ENCODE measurements at regions not wholly inside any gene's neighbourhood (a gene's known extent, or its start where the extent isn't known, plus 50 kb on each side); places are given as distances from the start of the nearest gene placed in this dataset.
"Not testable (repeated sequence)": the region's sequence is repeated elsewhere in the genome, so short reads cannot be mapped to it uniquely, and the experiment has no call there.

DNA sequence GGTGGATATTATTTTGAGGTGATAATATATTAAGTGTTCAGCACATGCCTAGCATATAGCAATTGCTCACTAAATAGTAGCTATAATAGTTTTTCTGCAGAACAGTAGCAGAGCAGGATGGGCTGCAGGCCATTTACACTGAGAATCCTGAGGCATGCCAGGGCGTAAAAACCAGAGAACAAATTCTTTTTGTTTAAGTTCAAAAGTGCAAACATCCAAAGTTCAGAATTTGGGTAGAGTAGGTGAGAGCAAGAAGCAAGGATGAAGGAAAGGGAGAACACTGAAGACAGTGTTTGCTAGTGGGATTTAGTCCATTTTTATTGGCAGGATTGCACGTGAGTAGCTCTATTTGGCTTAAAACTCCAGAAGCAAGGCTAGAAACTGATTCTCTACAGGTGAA lies 72.0 kb upstream of the RHOBTB1 start:
- no peaks in the 10 kb centered on the region for H3K9me3 Mint-ChIP-seq
- H3K4me3 ChIP-seq (ENCODE audit: low read length), result no peak overlapping the region
- peaks cover 0 to 4% of the 10 kb centered on the region in 2 experiments for H3K27me3 ChIP-seq (ENCODE audit: control insufficient read depth in 1 of 2, insufficient read depth in 2 of 2, low read length in 2 of 2)
- no peaks in the 10 kb centered on the region for H3K36me3 ChIP-seq (ENCODE audit: insufficient read depth, low read length)
- H3K9me3 ChIP-seq (ENCODE audit: control insufficient read depth in 1 of 2, insufficient read depth in 1 of 2, low read length in 2 of 2), result no peaks in the 10 kb centered on the region
- H3K27ac ChIP-seq (ENCODE audit: low read depth in 1 of 2, low read length in 2 of 2), result no peak overlapping the region
- TF ChIP-seq, protein P1, sequence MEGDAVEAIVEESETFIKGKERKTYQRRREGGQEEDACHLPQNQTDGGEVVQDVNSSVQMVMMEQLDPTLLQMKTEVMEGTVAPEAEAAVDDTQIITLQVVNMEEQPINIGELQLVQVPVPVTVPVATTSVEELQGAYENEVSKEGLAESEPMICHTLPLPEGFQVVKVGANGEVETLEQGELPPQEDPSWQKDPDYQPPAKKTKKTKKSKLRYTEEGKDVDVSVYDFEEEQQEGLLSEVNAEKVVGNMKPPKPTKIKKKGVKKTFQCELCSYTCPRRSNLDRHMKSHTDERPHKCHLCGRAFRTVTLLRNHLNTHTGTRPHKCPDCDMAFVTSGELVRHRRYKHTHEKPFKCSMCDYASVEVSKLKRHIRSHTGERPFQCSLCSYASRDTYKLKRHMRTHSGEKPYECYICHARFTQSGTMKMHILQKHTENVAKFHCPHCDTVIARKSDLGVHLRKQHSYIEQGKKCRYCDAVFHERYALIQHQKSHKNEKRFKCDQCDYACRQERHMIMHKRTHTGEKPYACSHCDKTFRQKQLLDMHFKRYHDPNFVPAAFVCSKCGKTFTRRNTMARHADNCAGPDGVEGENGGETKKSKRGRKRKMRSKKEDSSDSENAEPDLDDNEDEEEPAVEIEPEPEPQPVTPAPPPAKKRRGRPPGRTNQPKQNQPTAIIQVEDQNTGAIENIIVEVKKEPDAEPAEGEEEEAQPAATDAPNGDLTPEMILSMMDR (IDR thresholded peaks at IDR 0.05), result no peak
- H3K27me3 Mint-ChIP-seq, result no peaks in the 10 kb centered on the region
- H3K27ac Mint-ChIP-seq, result no peak overlapping the region
- H3K4me1 Mint-ChIP-seq (ENCODE audit: low read depth), result no peaks in the 10 kb centered on the region
- CTCF ChIA-PET, result no interaction called here
- no peak for ATAC-seq (ENCODE audit: poor library complexity)
- POLR2A ChIA-PET, result no interaction called here
- intact Hi-C loops (cut with DNase I, micrococcal nuclease), result no loop called here
- H3K4me3 Mint-ChIP-seq, result no peak overlapping the region
- no peak for DNase-seq
- H3K4me1 ChIP-seq (ENCODE audit: insufficient read depth, low read length), result no peaks in the 10 kb centered on the region
- no peaks in the 10 kb centered on the region for H3K36me3 Mint-ChIP-seq (ENCODE audit: low read depth)

DNA sequence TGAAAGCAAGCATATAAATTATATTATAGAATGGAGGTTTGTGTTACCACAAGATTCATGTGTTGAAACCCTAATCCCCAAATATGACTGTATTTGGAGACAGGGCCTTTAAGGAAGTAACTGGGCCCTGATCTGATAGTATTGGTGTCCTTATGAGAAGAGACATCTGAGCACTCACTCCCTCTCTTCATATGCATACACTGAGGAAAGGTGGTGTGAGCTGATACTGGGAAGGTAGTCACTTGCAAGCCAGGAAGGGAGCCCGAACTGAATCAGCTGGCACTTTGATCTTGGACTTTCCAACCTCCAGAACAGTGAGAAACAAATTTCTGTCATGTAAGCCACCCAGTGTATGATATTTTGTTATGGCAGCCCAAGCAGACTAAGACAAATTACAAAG lies 66.9 kb upstream of the RHOBTB1 start:
- Histone ChIP-seq H3K27ac (ENCODE audit: low read depth in 1 of 2, low read length in 2 of 2) (no peak overlapping the region), H3K9me3 (ENCODE audit: control insufficient read depth in 1 of 2, insufficient read depth in 1 of 2, low read length in 2 of 2) (no peaks in the 10 kb centered on the region), H3K4me1 (ENCODE audit: insufficient read depth, low read length) (no peaks in the 10 kb centered on the region), H3K36me3 (ENCODE audit: insufficient read depth, low read length) (no peaks in the 10 kb centered on the region), H3K27me3 (ENCODE audit: control insufficient read depth in 1 of 2, insufficient read depth in 2 of 2, low read length in 2 of 2) (no peaks in the 10 kb centered on the region), H3K4me3 (ENCODE audit: low read length) (no peak overlapping the region)
- Mint-ChIP-seq H3K36me3 (ENCODE audit: low read depth) (no peaks in the 10 kb centered on the region), H3K9me3 (no peaks in the 10 kb centered on the region), H3K4me1 (ENCODE audit: low read depth) (no peaks in the 10 kb centered on the region), H3K27me3 (peaks cover 23% of the 10 kb centered on the region), H3K4me3 (no peak overlapping the region), H3K27ac (no peak overlapping the region)
- ChIA-PET POLR2A (no interaction called here), CTCF (no interaction called here)
- intact Hi-C loops (cut with DNase I, micrococcal nuclease), result no loop called here
- DNase-seq (no peak), ATAC-seq (ENCODE audit: poor library complexity) (no peak)
- TF ChIP-seq, protein P1 (IDR thresholded peaks at IDR 0.05), result no peak

DNA sequence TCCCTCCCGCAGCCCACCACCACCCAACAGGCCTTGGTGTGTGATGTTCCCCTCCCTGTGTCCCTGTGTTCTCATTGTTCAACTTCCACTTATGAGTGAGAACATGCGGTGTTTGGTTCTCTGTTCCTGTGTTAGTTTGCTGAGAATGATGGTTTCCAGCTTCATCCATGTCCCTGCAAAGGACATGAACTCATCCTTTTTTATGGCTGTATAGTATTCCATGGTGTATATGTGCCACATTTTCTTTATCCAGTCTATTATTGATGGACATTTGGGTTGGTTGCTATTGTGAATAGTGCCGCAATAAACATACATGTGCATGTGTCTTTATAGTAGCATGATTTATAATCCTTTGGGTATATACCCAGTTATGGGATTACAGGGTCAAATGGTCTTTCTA lies 59.1 kb upstream of the RHOBTB1 start:
- ATAC-seq (ENCODE audit: poor library complexity); H3K4me1 ChIP-seq (ENCODE audit: insufficient read depth, low read length); H3K9me3 ChIP-seq (ENCODE audit: control insufficient read depth in 1 of 2, insufficient read depth in 1 of 2, low read length in 2 of 2); H3K36me3 ChIP-seq (ENCODE audit: insufficient read depth, low read length); POLR2A ChIA-PET; H3K4me3 ChIP-seq (ENCODE audit: low read length); H3K36me3 Mint-ChIP-seq (ENCODE audit: low read depth); intact Hi-C loops (cut with DNase I, micrococcal nuclease); DNase-seq; H3K27ac Mint-ChIP-seq; H3K4me3 Mint-ChIP-seq; H3K4me1 Mint-ChIP-seq (ENCODE audit: low read depth); H3K9me3 Mint-ChIP-seq; CTCF ChIA-PET; H3K27ac ChIP-seq (ENCODE audit: low read depth in 1 of 2, low read length in 2 of 2): not testable (repeated sequence)
- H3K27me3 ChIP-seq (ENCODE audit: control insufficient read depth in 1 of 2, insufficient read depth in 2 of 2, low read length in 2 of 2), result peaks cover 10 to 39% of the 10 kb centered on the region in 2 experiments
- H3K27me3 Mint-ChIP-seq, result peaks cover 74% of the 10 kb centered on the region

DNA sequence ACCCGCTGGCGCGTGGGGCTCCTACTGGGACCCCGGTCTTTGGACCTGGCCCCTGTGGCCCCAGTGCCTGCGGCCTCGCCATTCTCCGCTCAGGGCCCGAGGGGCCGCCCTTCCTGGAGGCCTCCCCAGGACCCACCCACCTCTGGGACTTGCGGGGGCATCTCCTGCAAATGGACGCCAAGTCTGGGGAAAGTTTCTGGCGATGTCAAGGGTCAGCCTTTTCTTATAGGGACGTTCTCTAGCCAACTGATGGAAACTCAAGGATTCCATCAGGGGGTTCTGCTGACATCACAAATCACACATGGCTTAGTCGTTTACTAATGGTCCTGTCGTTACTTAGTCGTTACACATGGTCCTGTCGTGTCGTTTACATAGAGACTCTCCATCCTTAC lies 57.7 kb upstream of the RHOBTB1 start:
- no peak overlapping the region for H3K4me3 ChIP-seq (ENCODE audit: low read length)
- H3K36me3 ChIP-seq (ENCODE audit: insufficient read depth, low read length), result no peaks in the 10 kb centered on the region
- H3K4me1 ChIP-seq (ENCODE audit: insufficient read depth, low read length), result no peaks in the 10 kb centered on the region
- no peaks in the 10 kb centered on the region for H3K9me3 Mint-ChIP-seq
- no peak for ATAC-seq (ENCODE audit: poor library complexity)
- no peak overlapping the region for H3K4me3 Mint-ChIP-seq
- intact Hi-C loops (cut with DNase I, micrococcal nuclease), result no loop called here
- POLR2A ChIA-PET, result no interaction called here
- peaks cover 10 to 39% of the 10 kb centered on the region in 2 experiments for H3K27me3 ChIP-seq (ENCODE audit: control insufficient read depth in 1 of 2, insufficient read depth in 2 of 2, low read length in 2 of 2)
- H3K36me3 Mint-ChIP-seq (ENCODE audit: low read depth), result no peaks in the 10 kb centered on the region
- no peak overlapping the region for H3K27ac Mint-ChIP-seq
- DNase-seq, result no peak
- TF ChIP-seq, protein P1 (IDR thresholded peaks at IDR 0.05), result no peak
- no peaks in the 10 kb centered on the region for H3K4me1 Mint-ChIP-seq (ENCODE audit: low read depth)
- CTCF ChIA-PET, result no interaction called here
- H3K27me3 Mint-ChIP-seq, result peaks cover 69% of the 10 kb centered on the region
- H3K27ac ChIP-seq (ENCODE audit: low read depth in 1 of 2, low read length in 2 of 2), result no peak overlapping the region
- H3K9me3 ChIP-seq (ENCODE audit: control insufficient read depth in 1 of 2, insufficient read depth in 1 of 2, low read length in 2 of 2), result peaks cover 0 to 5% of the 10 kb centered on the region in 2 experiments

All from CD4-positive, alpha-beta T cell (primary cell).